ENCODE measurements at regions not wholly inside any gene's neighbourhood (a gene's known extent, or its start where the extent isn't known, plus 50 kb on each side); places are given as distances from the start of the nearest gene placed in this dataset.

DNA sequence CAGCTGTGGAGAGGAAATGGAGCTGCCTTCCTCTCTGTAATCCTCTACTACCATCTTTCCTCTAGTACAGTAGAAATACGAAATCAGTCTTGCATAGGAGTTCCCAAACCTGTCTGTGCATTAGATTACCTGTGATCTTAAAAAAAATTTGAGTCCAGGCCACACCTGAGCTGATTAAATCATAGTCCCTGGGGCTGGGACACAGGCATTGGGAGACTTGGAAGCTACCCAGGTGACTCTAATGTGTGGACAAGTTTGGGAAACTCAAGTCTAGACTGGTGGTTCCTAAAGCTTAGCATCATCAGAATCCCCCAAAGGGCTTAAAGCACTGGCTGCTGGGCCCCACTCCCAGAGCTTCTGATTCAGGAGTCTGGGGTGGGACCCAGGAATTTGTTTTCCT is 152.7 kb upstream of the GLI3 start:
- no peak for DNase-seq (ENCODE audit: low spot score in 2 of 2)
- Mint-ChIP-seq H3K4me3 (no peak overlapping the region), H3K27ac (no peak overlapping the region), H3K9me3 (no peaks in the 10 kb centered on the region), H3K4me1 (no peaks in the 10 kb centered on the region), H3K36me3 (no peaks in the 10 kb centered on the region)
- ATAC-seq: no peak

DNA sequence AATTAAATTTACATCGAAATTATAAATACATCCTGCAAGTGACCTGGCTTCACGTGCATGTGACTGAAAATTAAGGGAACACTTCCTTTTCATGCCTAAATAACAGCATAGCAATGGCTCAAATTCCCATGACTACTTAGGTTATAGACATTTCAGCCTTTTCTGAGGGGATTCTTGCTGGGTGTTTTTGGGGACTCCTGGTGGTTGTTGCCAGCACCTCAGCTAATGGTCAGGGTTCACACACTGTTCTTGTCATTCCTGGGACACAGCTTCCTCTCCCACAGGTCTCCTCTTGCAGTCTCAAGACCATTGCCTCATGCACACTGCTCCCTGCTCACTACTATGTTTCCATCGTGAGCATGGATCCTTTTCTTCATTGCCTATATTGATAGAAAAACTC is 148.9 kb upstream of the GLI3 start:
- ATAC-seq (no peak), DNase-seq (ENCODE audit: low spot score in 2 of 2) (no peak)
- no peaks in the 10 kb centered on the region for H3K4me1 Mint-ChIP-seq
- H3K4me3 Mint-ChIP-seq: no peak overlapping the region
- H3K36me3 Mint-ChIP-seq: no peaks in the 10 kb centered on the region
- H3K27ac Mint-ChIP-seq: no peak overlapping the region
- H3K9me3 Mint-ChIP-seq: no peaks in the 10 kb centered on the region

DNA sequence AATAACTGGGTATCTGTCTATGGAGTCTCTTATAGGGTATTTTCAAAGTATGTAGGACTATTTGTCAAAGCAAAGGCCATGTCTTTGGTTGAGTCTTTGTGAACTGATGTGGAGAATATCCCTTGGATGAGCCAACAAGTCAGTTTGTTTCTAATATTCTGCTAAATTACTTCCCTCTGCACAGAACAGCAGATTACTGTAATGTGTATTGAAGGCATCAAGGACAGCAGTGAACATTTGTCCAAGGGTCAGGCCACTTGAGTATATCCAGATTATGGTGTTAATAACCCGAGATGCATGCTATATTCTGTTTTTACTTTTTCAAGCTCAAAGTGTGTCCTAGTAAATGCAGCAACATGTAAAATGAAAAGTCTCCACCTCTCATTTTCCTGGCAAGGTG is 144.2 kb upstream of the GLI3 start:
- no peak for DNase-seq (ENCODE audit: low spot score in 2 of 2)
- H3K27ac Mint-ChIP-seq: no peak overlapping the region
- peaks cover 4% of the 10 kb centered on the region for H3K9me3 Mint-ChIP-seq

DNA sequence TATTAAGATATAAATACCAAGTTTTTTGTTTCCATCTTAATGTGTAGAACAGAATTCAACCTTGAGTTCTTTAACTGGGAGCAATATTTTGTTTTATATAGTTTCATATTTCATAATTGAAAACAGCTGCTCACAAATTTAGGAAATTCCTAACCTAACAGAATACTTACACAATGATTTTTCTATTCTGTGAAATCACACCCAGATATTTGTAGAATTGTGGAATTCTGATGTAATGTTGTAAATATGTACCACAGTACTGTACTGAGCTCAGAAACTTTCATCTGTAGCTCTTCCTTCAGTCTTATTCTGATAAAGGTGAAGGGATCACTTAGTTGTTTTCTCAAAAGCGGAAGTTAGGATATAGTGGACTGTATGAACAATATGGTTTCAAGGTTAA is 143.4 kb upstream of the GLI3 start:
- ATAC-seq: no peak
- Mint-ChIP-seq H3K4me3 (no peak overlapping the region), H3K9me3 (peaks cover 4% of the 10 kb centered on the region), H3K27ac (no peak overlapping the region), H3K4me1 (no peaks in the 10 kb centered on the region), H3K36me3 (no peaks in the 10 kb centered on the region)
- no peak for DNase-seq (ENCODE audit: low spot score in 2 of 2)

More for the DNA sequence above, 144.2 kb upstream of the GLI3 start:
- no peaks in the 10 kb centered on the region for H3K4me1 Mint-ChIP-seq
- no peak overlapping the region for H3K4me3 Mint-ChIP-seq
- ATAC-seq: no peak
- H3K36me3 Mint-ChIP-seq: no peaks in the 10 kb centered on the region

DNA sequence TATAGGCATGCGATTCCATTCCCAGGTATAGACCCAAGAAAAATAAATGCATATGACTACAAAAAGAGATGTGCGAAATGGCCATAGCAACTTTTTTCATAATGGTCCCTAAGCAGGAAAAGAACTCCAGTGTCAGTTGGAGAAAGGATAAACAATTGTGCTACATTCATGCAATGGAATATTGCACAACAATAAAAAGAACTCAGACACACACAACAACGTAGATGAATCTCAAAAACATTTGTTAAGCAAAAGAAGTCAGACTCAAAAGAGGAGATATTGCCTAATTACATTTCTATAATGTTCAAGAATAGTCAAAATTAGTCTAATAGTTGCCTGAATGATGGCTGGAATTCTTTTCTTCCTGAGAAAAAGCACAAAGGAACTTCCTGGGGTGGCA is 141.1 kb upstream of the GLI3 start:
- H3K27ac Mint-ChIP-seq: no peak overlapping the region
- H3K4me1 Mint-ChIP-seq: no peaks in the 10 kb centered on the region
- H3K9me3 Mint-ChIP-seq: peaks cover 8% of the 10 kb centered on the region
- H3K36me3 Mint-ChIP-seq: no peaks in the 10 kb centered on the region
- DNase-seq (ENCODE audit: low spot score in 2 of 2) (no peak), ATAC-seq (no peak)
- no peak overlapping the region for H3K4me3 Mint-ChIP-seq

DNA sequence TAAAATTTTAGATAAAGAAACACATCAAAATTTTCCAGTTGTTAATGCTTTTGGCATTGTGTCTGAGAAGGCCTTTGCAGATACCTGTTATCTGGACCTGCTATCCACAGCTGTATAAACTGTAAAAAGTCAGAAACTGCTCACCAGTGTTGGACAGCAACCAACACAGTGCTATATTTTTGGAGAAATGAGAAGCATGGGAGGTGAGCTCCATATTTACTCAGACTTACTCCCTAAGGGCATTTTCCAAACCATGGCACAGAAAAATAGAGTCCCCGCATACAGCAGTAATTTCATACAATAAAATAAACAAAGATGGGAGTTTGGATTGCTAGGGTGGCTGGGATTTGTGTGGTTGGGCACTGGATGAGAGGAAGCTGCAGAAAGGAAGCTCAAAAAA is 136.3 kb upstream of the GLI3 start:
- no peaks in the 10 kb centered on the region for H3K4me1 Mint-ChIP-seq
- no peak for ATAC-seq
- H3K9me3 Mint-ChIP-seq: peaks cover 16% of the 10 kb centered on the region
- no peak overlapping the region for H3K27ac Mint-ChIP-seq
- no peak for DNase-seq (ENCODE audit: low spot score in 2 of 2)
- H3K4me3 Mint-ChIP-seq: no peak overlapping the region
- no peaks in the 10 kb centered on the region for H3K36me3 Mint-ChIP-seq

DNA sequence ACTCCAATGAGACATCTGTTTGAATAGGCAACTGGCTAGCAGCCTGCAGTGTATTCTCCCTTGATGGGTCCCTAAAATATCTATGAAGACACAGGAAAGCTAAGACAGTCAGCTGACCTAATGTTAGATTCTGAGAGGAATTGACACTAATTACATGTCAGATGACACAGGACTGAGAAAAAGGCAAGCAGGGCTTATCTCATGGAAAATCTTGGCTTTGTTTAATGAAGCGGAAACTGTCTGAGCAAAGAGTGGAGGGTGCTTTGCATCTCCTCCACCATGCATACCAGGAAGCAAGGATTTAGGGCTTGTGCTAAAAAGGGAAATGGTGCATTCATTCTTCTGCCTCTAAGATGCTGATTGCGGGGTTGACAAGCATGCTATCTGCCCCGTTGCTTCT is 135.5 kb upstream of the GLI3 start:
- Mint-ChIP-seq H3K9me3 (peaks cover 18% of the 10 kb centered on the region), H3K27ac (no peak overlapping the region), H3K4me1 (no peaks in the 10 kb centered on the region), H3K36me3 (no peaks in the 10 kb centered on the region), H3K4me3 (no peak overlapping the region)
- ATAC-seq (no peak), DNase-seq (ENCODE audit: low spot score in 2 of 2) (no peak)

DNA sequence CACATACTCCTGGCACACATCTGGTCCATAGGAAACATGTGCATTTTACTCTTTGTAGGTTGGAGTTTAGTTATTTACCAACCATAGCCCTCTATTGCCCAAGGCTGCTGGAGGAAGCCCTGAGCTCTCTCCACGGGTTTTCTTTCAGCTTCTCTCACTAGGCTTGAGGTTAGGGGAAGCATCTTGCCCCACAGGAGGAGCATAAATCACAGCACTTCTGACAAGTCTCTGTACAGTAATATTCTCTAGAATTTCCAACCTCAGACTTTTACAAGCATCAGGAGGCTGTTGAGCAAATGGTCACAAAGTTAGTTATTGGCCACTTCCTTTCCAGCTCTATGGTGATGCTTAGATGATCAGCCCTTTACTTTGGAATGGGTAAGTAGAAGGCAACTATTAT is 122.9 kb upstream of the GLI3 start:
- H3K27ac Mint-ChIP-seq: no peak overlapping the region
- no peak for ATAC-seq
- peaks cover 10% of the 10 kb centered on the region for H3K9me3 Mint-ChIP-seq
- no peaks in the 10 kb centered on the region for H3K4me1 Mint-ChIP-seq
- no peak overlapping the region for H3K4me3 Mint-ChIP-seq
- H3K36me3 Mint-ChIP-seq: no peaks in the 10 kb centered on the region
- no peak for DNase-seq (ENCODE audit: low spot score in 2 of 2)

DNA sequence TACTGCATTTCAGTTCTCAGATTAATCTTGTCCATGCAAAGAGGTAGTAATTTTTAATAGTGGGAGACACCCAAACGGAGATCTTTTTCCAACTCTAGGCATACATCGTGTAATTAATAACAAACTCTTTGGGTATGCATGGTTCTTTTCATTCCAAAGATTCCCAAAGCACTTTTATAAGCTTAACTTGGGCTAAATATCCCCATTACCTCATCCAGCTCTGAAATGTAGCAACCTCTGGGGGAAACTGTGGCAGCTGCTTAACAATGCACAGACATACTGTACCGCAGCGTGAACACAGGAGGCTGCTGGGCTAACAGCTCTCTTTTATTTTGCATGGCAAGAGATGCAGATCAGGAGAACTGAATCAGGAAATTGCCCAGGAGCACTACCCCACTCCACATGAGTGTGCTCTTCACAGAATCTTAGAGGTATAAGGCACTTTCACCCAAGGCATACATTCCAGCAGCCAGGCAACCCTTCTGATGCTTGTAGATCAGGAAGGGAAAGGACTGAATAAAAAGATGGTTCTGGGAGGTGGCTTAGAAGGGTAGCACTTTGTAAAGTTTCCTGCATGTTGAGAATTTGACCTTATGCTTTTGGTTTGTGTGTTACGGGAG is 114.4 kb upstream of the GLI3 start:
- DNase-seq (ENCODE audit: low spot score in 2 of 2) (no peak), ATAC-seq (no peak)
- Mint-ChIP-seq H3K4me1 (no peaks in the 10 kb centered on the region), H3K9me3 (peaks cover 7% of the 10 kb centered on the region), H3K36me3 (no peaks in the 10 kb centered on the region), H3K27ac (no peak overlapping the region), H3K4me3 (no peak overlapping the region)

DNA sequence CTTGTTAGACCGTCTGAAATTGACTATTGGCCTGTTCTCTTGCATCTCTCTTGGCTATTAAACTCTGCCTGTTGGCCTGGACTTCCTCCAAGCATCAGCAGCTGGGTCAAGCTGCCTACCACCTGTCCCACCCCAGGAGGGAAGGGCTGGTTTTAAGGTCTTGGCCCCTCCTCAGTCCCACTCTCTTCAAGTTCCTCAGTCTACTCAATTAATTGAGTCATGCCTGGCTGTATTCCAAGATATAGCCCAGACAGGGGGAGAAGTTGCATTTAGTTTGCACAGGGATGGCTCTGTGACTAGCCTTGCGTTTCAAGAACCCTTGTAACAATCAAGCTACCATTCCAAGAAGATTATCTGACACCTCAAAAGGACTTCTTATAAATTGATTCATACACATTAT is 113.8 kb upstream of the GLI3 start:
- H3K36me3 Mint-ChIP-seq: no peaks in the 10 kb centered on the region
- ATAC-seq (no peak), DNase-seq (ENCODE audit: low spot score in 2 of 2) (no peak)
- H3K27ac Mint-ChIP-seq: no peak overlapping the region
- H3K4me1 Mint-ChIP-seq: no peaks in the 10 kb centered on the region
- H3K4me3 Mint-ChIP-seq: no peak overlapping the region
- H3K9me3 Mint-ChIP-seq: peaks cover 7% of the 10 kb centered on the region

DNA sequence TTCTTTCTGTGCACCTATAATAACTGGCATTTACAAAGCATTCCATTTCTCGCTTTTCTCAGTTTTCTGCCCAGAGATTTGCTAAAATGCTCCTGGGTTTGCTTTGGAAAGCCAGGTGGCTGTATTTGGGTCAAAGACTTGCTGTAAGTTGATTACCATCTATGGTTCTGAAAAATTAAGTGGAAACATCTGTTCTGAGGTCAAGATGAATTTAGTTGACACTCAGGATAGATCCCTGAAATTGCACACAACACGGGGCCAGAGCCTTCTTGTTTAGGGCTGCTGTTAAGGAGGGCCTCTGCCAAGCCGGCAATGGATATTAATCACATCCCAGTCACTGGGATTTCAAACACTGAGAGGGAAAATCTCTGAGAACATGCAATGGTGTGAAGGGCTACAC is 111.6 kb upstream of the GLI3 start:
- no peaks in the 10 kb centered on the region for H3K4me1 Mint-ChIP-seq
- no peaks in the 10 kb centered on the region for H3K36me3 Mint-ChIP-seq
- DNase-seq (ENCODE audit: low spot score in 2 of 2) (no peak), ATAC-seq (no peak)
- H3K27ac Mint-ChIP-seq: no peak overlapping the region
- no peak overlapping the region for H3K4me3 Mint-ChIP-seq
- peaks cover 4% of the 10 kb centered on the region for H3K9me3 Mint-ChIP-seq

DNA sequence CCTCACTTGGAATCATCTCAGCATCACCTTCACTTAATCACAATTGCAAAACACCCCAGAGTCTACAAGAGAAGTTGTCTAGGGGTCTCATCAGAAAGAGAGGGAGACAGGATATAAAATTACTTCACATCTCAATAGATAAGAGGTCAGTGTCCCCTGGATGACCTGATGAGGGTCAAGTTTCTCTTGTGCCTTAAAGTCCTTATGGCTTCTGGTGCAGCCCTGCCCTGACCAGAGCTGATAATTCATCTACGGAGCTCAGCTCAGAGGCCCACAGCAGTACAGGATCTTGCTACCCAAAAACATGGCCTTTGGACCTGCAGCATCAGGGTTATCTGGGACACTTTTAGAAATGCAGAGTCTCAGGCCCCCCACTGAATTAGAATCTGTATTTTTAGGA is 111.1 kb upstream of the GLI3 start:
- H3K4me3 Mint-ChIP-seq: no peak overlapping the region
- H3K9me3 Mint-ChIP-seq: peaks cover 4% of the 10 kb centered on the region
- ATAC-seq (no peak), DNase-seq (ENCODE audit: low spot score in 2 of 2) (no peak)
- H3K36me3 Mint-ChIP-seq: no peaks in the 10 kb centered on the region
- H3K27ac Mint-ChIP-seq: no peak overlapping the region
- no peaks in the 10 kb centered on the region for H3K4me1 Mint-ChIP-seq

DNA sequence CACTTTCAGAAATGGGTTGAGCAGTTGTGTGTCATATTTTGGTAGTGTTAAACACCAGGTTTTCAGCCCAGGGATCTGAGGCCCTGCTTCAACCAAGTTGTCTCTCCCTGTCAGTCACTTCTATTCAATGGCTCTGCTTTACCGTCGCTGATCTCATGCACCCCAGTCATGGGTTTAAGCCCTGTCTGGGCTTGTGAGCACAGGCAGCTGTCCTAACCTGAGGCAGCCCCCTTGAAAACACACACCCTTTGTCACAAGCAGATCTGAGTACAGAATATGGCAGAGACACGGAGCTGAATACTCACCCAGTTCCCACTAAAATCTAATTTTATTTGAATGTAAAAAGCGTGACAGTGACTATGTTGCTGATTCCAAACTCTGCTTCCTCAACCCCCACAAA is 110.6 kb upstream of the GLI3 start:
- no peak overlapping the region for H3K4me3 Mint-ChIP-seq
- H3K36me3 Mint-ChIP-seq: no peaks in the 10 kb centered on the region
- H3K4me1 Mint-ChIP-seq: no peaks in the 10 kb centered on the region
- no peak overlapping the region for H3K27ac Mint-ChIP-seq
- peaks cover 7% of the 10 kb centered on the region for H3K9me3 Mint-ChIP-seq
- ATAC-seq (no peak), DNase-seq (ENCODE audit: low spot score in 2 of 2) (no peak)

DNA sequence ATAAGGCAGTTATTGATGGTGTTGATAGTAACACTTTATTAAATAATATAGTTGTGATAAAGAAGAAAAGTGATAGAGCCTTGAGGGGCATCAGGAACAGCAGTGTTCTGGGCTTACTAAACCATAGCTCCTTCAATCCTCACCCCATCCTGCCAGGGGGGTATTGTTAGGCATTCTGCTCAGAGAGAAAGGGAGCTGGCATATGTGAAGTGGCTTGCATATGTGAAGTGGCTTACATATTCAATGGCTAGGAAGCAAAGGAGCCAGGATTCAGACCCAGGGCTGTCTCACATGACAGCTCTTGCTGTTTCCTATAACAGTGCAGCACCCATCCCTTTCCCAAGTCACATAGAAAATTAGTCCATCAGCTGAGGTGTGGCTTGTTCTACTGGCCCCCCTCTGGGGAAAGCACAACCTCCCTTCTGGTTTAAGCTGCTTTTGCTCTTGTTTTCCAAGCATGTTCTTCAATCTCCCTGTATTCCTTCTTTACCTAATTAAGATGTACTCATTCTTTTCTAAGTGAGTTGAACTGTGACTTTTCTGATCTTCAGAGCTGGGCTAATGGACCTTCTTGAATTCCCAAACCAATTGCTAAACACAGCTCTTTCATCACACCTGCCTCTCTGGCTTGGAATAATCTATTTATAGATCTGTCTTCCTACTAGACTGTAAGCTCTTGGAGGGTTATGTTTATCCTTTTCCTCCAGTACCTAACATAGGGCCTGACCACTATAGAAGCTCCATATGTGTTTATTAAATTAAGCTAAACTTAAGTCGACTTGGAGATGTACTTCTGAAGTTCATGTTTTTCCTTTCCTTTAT is 108.7 kb upstream of the GLI3 start:
- no peak overlapping the region for H3K27ac Mint-ChIP-seq
- peaks cover 5% of the 10 kb centered on the region for H3K9me3 Mint-ChIP-seq
- no peaks in the 10 kb centered on the region for H3K36me3 Mint-ChIP-seq
- no peak for DNase-seq (ENCODE audit: low spot score in 2 of 2)
- H3K4me1 Mint-ChIP-seq: no peaks in the 10 kb centered on the region
- no peak overlapping the region for H3K4me3 Mint-ChIP-seq
- no peak for ATAC-seq

DNA sequence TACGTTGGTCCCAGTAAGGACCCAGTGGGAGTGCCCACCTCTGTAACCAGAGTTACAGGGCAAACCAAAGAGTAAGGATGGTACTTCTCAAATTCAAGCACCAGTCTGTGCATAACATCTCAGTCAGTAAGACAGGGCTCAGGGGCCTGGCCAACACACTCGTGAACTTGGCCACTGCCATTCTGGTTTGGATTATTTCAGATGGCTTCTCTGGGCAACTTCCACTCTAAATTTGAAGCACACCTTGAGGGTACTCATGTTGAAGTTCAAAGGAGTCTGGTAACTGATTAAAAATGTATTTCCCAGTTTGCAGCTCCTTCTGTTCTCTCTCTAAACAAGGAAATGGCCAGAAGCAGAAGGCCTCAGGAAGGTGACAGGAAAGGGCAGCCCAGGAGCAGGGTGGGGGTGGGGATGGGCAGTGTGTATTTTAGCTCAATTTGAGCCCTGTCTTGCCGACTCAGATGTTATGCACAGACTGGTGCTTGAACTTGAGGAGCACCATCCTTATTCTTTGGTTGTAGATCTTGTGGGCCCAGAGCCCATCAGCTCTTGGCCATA is 107.3 kb upstream of the GLI3 start:
- H3K4me3 Mint-ChIP-seq: no peak overlapping the region
- ATAC-seq: no peak
- H3K4me1 Mint-ChIP-seq: no peaks in the 10 kb centered on the region
- H3K36me3 Mint-ChIP-seq: no peaks in the 10 kb centered on the region
- no peak for DNase-seq (ENCODE audit: low spot score in 2 of 2)
- no peak overlapping the region for H3K27ac Mint-ChIP-seq
- peaks cover 2% of the 10 kb centered on the region for H3K9me3 Mint-ChIP-seq

DNA sequence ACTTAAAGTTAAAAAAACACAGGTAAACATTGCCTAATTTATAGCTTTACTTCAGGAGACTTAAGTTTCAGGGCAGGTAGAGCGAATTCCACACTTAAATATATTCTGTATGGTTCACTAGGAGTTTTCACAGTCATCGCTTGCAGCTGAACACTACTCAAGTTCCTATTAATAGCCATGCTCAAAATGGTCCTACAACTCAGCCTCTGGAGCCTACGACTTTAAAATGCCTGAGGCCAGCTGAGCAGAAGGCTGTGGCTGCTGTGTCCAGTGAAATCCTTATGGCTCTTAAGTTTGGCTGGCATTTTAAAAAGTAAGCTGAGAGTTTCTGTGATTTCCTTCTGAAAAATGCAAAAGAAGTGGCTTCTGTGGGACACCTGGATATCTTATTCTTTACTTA is 105.4 kb upstream of the GLI3 start:
- H3K9me3 Mint-ChIP-seq: peaks cover 6% of the 10 kb centered on the region
- no peak overlapping the region for H3K27ac Mint-ChIP-seq
- no peaks in the 10 kb centered on the region for H3K36me3 Mint-ChIP-seq
- DNase-seq (ENCODE audit: low spot score in 2 of 2) (no peak), ATAC-seq (no peak)
- no peak overlapping the region for H3K4me3 Mint-ChIP-seq
- no peaks in the 10 kb centered on the region for H3K4me1 Mint-ChIP-seq

Data from stimulated activated effector memory CD8-positive, alpha-beta T cell treated with anti-CD3 and anti-CD28 coated beads, Interleukin-12 subunit alpha, Interleukin-12 subunit beta, amount 100 ng/mL, for 72 hours (primary cell).